Testis (tissue), 2 donors: ENCODE measurements at regions not wholly inside any gene's neighbourhood (a gene's known extent, or its start where the extent isn't known, plus 50 kb on each side); places are given as distances from the start of the nearest gene placed in this dataset.

ENCODE experiments used
- POLR2A ChIP-seq: fragments of 450-650 bp; IDR thresholded peaks from one replicate; pipeline ENCODE4 v1.6.1; 2017; ENCODE audit warnings: antibody characterized with exemption, mild to moderate bottlenecking, moderate library complexity
- TF ChIP-seq, protein P1 (sequence below), 3 experiments: fragments of 450-650 bp in 2 of 3; fragments of 200-600 bp in 1 of 3; sonication (generic) in 1 of 3; IDR thresholded peaks; one replicate each; pipeline ENCODE4 v1.5.1; 2016 to 2019; ENCODE audit warnings: antibody characterized with exemption in 3 of 3, mild to moderate bottlenecking in 2 of 3, moderate library complexity in 1 of 3

DNA sequence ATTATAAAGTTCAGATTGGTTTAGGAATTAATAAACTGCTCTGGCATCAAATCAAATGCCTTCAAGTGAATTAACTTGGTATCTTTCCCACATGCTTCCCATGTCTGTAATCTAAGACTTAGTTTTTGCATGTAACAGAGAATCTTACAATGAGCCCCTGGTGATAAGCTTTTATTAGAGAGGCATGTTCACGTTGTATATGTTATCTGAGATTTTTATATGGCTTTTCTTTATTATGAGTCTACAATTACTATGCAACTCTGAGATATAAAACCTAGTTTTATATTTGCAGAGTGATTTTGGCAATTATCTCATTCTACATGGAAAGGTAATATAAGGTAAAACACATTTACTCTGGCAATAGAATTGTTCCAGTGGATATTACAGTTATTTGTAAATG is 1578.4 kb upstream of the IGFBP7 start:
- TF ChIP-seq, protein P1, sequence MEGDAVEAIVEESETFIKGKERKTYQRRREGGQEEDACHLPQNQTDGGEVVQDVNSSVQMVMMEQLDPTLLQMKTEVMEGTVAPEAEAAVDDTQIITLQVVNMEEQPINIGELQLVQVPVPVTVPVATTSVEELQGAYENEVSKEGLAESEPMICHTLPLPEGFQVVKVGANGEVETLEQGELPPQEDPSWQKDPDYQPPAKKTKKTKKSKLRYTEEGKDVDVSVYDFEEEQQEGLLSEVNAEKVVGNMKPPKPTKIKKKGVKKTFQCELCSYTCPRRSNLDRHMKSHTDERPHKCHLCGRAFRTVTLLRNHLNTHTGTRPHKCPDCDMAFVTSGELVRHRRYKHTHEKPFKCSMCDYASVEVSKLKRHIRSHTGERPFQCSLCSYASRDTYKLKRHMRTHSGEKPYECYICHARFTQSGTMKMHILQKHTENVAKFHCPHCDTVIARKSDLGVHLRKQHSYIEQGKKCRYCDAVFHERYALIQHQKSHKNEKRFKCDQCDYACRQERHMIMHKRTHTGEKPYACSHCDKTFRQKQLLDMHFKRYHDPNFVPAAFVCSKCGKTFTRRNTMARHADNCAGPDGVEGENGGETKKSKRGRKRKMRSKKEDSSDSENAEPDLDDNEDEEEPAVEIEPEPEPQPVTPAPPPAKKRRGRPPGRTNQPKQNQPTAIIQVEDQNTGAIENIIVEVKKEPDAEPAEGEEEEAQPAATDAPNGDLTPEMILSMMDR (IDR thresholded peaks at IDR 0.05) = no peak
- TF ChIP-seq POLR2A = no peak
